Neural progenitor cell (in vitro differentiated cells): ENCODE measurements at regions not wholly inside any gene's neighbourhood (a gene's known extent, or its start where the extent isn't known, plus 50 kb on each side); places are given as distances from the start of the nearest gene placed in this dataset.

Source experiments
- DNase-seq: peaks from one replicate; pipeline ENCODE4 v3.0.0-alpha.2; 2016; ENCODE audit warnings: low spot score
- H2AFZ ChIP-seq: fragments of 200-600 bp; sonication (generic); replicated peaks from 2 replicates; pipeline ENCODE4 v1.6.1; 2016; ENCODE audit warnings: antibody characterized with exemption
- H3F3A ChIP-seq: fragments of 200-600 bp; sonication (generic); 2 replicates; pipeline ENCODE4 v1.6.1; 2016; ENCODE audit warnings: antibody characterized with exemption, low read depth
- H3K27ac ChIP-seq: fragments of 200-600 bp; sonication (generic); 2 replicates; pipeline ENCODE4 v1.5.1; 2016; ENCODE audit warnings: mild to moderate bottlenecking
- H3K27me3 ChIP-seq: fragments of 200-600 bp; sonication (generic); 2 replicates; pipeline ENCODE4 v1.6.1; 2016; ENCODE audit warnings: mild to moderate bottlenecking, moderate library complexity
- H3K36me3 ChIP-seq: fragments of 200-600 bp; sonication (generic); 2 replicates; pipeline ENCODE4 v1.5.1; 2016
- H3K4me1 ChIP-seq: fragments of 200-600 bp; sonication (generic); 2 replicates; pipeline ENCODE4 v1.6.1; 2016; ENCODE audit warnings: mixed run types
- H3K4me2 ChIP-seq: fragments of 200-600 bp; sonication (generic); 2 replicates; pipeline ENCODE4 v1.6.1; 2016
- H3K4me3 ChIP-seq: fragments of 200-600 bp; sonication (generic); 2 replicates; pipeline ENCODE4 v1.5.1; 2016
- H3K79me2 ChIP-seq: fragments of 200-600 bp; sonication (generic); 2 replicates; pipeline ENCODE4 v1.6.1; 2016; ENCODE audit warnings: low read depth
- H3K9ac ChIP-seq: fragments of 200-600 bp; sonication (generic); 2 replicates; pipeline ENCODE4 v1.6.1; 2016
- H3K9me3 ChIP-seq: fragments of 200-600 bp; sonication (generic); 2 replicates; pipeline ENCODE4 v1.5.1; 2016; ENCODE audit warnings: low read depth
- H4K20me1 ChIP-seq: fragments of 200-600 bp; sonication (generic); 2 replicates; pipeline ENCODE4 v1.6.1; 2016; ENCODE audit warnings: low read depth
- H3K27ac Mint-ChIP-seq: 3 replicates; pipeline ENCODE4 v1.8.0; 2021; ENCODE audit warnings: mixed read lengths
- H3K27me3 Mint-ChIP-seq: 2 replicates; pipeline ENCODE4 v1.8.0; 2022; ENCODE audit warnings: low read depth, mild to moderate bottlenecking, inconsistent platforms, moderate library complexity, mixed read lengths; ENCODE audit not compliant: insufficient read depth
- H3K36me3 Mint-ChIP-seq: 3 replicates; pipeline ENCODE4 v1.8.0; 2021; ENCODE audit warnings: mixed read lengths
- H3K4me1 Mint-ChIP-seq: 3 replicates; pipeline ENCODE4 v1.8.0; 2021; ENCODE audit warnings: mixed read lengths
- H3K4me3 Mint-ChIP-seq: 3 replicates; pipeline ENCODE4 v1.8.0; 2021; ENCODE audit warnings: mild to moderate bottlenecking, moderate library complexity, mixed read lengths
- H3K9me3 Mint-ChIP-seq: 3 replicates; pipeline ENCODE4 v1.8.0; 2020; ENCODE audit warnings: mixed read lengths
- EZH2 ChIP-seq: fragments of 200-600 bp; sonication (generic); IDR thresholded peaks from 2 replicates; pipeline ENCODE4 v1.6.1; 2017; ENCODE audit warnings: antibody characterized with exemption, mild to moderate bottlenecking, moderate library complexity
- EZH2phosphoT487 ChIP-seq: fragments of 200-600 bp; sonication (generic); IDR thresholded peaks from 2 replicates; pipeline ENCODE4 v1.6.1; 2017; ENCODE audit warnings: antibody characterized with exemption
- TF ChIP-seq, protein P1 (sequence below): fragments of 200-600 bp; sonication (generic); IDR thresholded peaks from 2 replicates; pipeline ENCODE4 v1.5.1; 2017; ENCODE audit warnings: antibody characterized with exemption, mild to moderate bottlenecking

DNA sequence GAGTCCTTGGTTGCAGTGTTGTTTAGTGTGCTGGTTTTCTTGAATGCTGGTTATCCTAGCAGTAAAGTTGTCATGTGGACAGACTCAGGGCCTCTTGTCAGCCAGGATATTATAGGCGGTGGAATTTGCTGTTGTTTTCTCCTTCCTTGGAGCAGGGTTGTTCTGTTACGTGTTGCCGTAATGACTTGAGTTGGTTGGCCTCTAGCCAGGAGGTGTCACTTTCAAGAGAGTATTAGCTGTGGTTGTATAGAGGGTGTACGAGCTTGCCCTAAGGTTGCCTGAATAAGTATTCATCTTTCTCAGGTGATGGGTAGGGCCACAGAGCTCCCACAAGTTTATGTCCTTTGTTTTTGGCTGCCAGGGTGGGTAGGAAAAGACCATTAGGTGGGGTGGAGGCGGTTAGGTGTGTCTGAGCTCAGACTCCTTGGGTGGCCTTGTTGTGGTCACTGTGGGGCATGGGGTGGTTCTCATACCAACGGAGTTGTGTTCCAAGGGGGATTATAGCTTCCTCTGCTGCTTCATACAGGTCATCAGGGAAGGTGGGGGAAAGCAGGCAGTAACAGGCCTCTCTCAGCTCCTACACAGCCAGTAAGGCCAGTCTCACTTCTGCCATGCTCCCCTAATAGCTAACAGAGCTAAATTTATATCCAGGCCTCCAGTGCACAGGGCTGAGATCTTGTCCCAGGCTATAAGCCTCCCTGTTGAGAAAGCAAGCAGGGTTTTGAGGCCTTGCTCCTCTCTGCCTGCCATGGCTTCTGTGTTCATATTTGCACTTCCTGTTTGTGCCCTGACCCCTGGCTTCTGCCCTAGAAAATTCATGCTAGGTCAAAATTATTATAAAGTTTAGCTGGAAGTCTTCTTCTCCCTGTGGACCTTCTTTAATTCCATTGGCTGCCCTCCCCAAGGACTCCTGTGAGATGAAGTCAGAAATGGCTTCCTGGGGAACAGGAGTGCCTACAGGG is 594.7 kb downstream of the RAPGEF2 start:
- peak overlapping the region; percentile 42 for H2AFZ ChIP-seq
- Mint-ChIP-seq H3K4me3 (no peak overlapping the region), H3K27me3 (peaks cover 2% of the 10 kb centered on the region), H3K4me1 (no peaks in the 10 kb centered on the region), H3K36me3 (peaks cover 21% of the 10 kb centered on the region), H3K27ac (peak overlapping the region; percentile 32), H3K9me3 (peaks cover 62% of the 10 kb centered on the region)
- TF ChIP-seq EZH2phosphoT487 (no peak), EZH2 (no peak)
- TF ChIP-seq, protein P1, sequence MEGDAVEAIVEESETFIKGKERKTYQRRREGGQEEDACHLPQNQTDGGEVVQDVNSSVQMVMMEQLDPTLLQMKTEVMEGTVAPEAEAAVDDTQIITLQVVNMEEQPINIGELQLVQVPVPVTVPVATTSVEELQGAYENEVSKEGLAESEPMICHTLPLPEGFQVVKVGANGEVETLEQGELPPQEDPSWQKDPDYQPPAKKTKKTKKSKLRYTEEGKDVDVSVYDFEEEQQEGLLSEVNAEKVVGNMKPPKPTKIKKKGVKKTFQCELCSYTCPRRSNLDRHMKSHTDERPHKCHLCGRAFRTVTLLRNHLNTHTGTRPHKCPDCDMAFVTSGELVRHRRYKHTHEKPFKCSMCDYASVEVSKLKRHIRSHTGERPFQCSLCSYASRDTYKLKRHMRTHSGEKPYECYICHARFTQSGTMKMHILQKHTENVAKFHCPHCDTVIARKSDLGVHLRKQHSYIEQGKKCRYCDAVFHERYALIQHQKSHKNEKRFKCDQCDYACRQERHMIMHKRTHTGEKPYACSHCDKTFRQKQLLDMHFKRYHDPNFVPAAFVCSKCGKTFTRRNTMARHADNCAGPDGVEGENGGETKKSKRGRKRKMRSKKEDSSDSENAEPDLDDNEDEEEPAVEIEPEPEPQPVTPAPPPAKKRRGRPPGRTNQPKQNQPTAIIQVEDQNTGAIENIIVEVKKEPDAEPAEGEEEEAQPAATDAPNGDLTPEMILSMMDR = no peak
- no peaks in the 10 kb centered on the region for H3K4me1 ChIP-seq
- H4K20me1 ChIP-seq = no peaks in the 10 kb centered on the region
- no peak for DNase-seq
- H3K4me2 ChIP-seq = no peak overlapping the region
- H3K36me3 ChIP-seq = no peaks in the 10 kb centered on the region
- H3K27ac ChIP-seq = no peak overlapping the region
- H3K4me3 ChIP-seq = no peak overlapping the region
- H3K79me2 ChIP-seq = no peaks in the 10 kb centered on the region
- no peaks in the 10 kb centered on the region for H3F3A ChIP-seq
- H3K9me3 ChIP-seq = peaks cover 6% of the 10 kb centered on the region
- no peak overlapping the region for H3K9ac ChIP-seq
- H3K27me3 ChIP-seq = no peaks in the 10 kb centered on the region

DNA sequence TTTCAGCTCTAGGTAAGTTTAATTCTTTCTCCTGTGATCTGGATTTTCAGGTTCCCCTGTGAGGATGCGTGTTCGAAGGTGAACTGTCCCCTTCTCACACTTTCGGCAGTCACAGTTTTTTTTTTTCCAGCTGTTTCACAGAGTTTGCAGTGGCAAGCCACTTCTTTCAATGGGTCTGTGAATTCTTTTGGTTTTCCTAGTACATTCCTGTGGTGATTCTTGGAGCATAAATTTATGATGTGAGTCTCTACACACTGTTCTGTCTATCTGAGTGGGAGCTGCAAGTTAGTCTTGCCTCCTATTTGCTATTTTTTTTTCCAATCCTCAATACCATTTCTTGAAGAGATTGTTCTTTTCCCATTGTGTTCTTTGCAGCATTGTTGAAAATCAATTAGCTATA is 595.5 kb downstream of the RAPGEF2 start:
- peaks cover 57% of the 10 kb centered on the region for H3K9me3 Mint-ChIP-seq
- peak overlapping the region; percentile 86 for H3K27ac Mint-ChIP-seq
- Histone ChIP-seq H3K4me1 (no peaks in the 10 kb centered on the region), H3K27me3 (no peaks in the 10 kb centered on the region), H3K9me3 (peaks cover 6% of the 10 kb centered on the region), H3K27ac (no peak overlapping the region), H4K20me1 (no peaks in the 10 kb centered on the region), H3K79me2 (no peaks in the 10 kb centered on the region), H3K4me2 (no peak overlapping the region), H3K36me3 (no peaks in the 10 kb centered on the region), H2AFZ (peak overlapping the region; percentile 42), H3K9ac (no peak overlapping the region), H3F3A (no peaks in the 10 kb centered on the region), H3K4me3 (no peak overlapping the region)
- peaks cover 18% of the 10 kb centered on the region for H3K36me3 Mint-ChIP-seq
- H3K27me3 Mint-ChIP-seq = peaks cover 2% of the 10 kb centered on the region
- DNase-seq = no peak
- no peak overlapping the region for H3K4me3 Mint-ChIP-seq
- TF ChIP-seq, protein P1 = no peak
- TF ChIP-seq EZH2 (no peak), EZH2phosphoT487 (no peak)
- H3K4me1 Mint-ChIP-seq = peaks cover under 1% of the 10 kb centered on the region

DNA sequence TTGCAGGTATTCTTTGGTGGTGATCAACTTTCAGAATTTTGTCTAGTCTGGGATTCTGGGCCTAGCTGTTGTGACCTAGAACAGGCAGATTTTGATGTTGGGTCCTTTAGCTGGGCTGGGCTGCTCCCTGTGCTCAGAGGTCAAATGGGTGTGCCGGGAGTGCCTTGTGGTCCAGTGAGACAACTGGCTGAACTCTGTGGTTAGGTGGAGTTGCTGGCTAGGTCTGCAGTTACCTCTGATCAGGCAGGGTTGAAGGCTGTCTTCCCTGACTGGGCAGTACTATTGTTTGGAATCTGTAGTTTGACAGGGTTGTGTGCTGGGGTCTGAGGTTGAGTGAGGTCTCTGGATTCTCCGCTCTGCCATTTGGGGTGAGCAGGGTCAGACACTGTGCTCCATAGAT is 599.3 kb downstream of the RAPGEF2 start:
- no peak for DNase-seq
- no peak overlapping the region for H3K27ac Mint-ChIP-seq
- TF ChIP-seq, protein P1 = no peak
- TF ChIP-seq EZH2 (no peak), EZH2phosphoT487 (no peak)
- peaks cover 15% of the 10 kb centered on the region for H3K36me3 Mint-ChIP-seq
- H3K4me1 Mint-ChIP-seq = peaks cover 26% of the 10 kb centered on the region
- no peaks in the 10 kb centered on the region for H4K20me1 ChIP-seq
- H3K27me3 ChIP-seq = no peaks in the 10 kb centered on the region
- no peak overlapping the region for H3K9ac ChIP-seq
- H3K27me3 Mint-ChIP-seq = peaks cover 2% of the 10 kb centered on the region
- H3K9me3 ChIP-seq = peaks cover 6% of the 10 kb centered on the region
- no peak overlapping the region for H3K27ac ChIP-seq
- no peak overlapping the region for H3K4me2 ChIP-seq
- peaks cover 5% of the 10 kb centered on the region for H3F3A ChIP-seq
- H3K4me1 ChIP-seq = peaks cover 25% of the 10 kb centered on the region
- H2AFZ ChIP-seq = no peak overlapping the region
- H3K4me3 ChIP-seq = no peak overlapping the region
- peaks cover 41% of the 10 kb centered on the region for H3K9me3 Mint-ChIP-seq
- no peak overlapping the region for H3K4me3 Mint-ChIP-seq
- H3K36me3 ChIP-seq = no peaks in the 10 kb centered on the region
- no peaks in the 10 kb centered on the region for H3K79me2 ChIP-seq
